Neural crest cell (in vitro differentiated cells): ENCODE measurements at regions not wholly inside any gene's neighbourhood (a gene's known extent, or its start where the extent isn't known, plus 50 kb on each side); places are given as distances from the start of the nearest gene placed in this dataset.

Experiments used
- DNase-seq: peaks from one replicate; pipeline ENCODE4 v3.0.0; 2021; ENCODE audit warnings: low read depth, mixed read lengths, low spot score
- H3K27ac Mint-ChIP-seq: one replicate; pipeline ENCODE4 v1.8.0; 2021; ENCODE audit warnings: mild to moderate bottlenecking, mixed read lengths; ENCODE audit not compliant: unreplicated experiment
- H3K27me3 Mint-ChIP-seq: 2 replicates; pipeline ENCODE4 v1.8.0; 2021; ENCODE audit warnings: low read depth, mild to moderate bottlenecking, mixed read lengths
- H3K36me3 Mint-ChIP-seq: 2 replicates; pipeline ENCODE4 v1.8.0; 2021; ENCODE audit warnings: low read depth, mild to moderate bottlenecking, mixed read lengths
- H3K4me1 Mint-ChIP-seq: 2 replicates; pipeline ENCODE4 v1.8.0; 2021; ENCODE audit warnings: mixed read lengths
- H3K4me3 Mint-ChIP-seq: one replicate; pipeline ENCODE4 v1.8.0; 2021; ENCODE audit warnings: mild to moderate bottlenecking, mixed read lengths
- H3K9me3 Mint-ChIP-seq: 2 replicates; pipeline ENCODE4 v1.8.0; 2021; ENCODE audit warnings: mixed read lengths
- TF ChIP-seq, protein P1 (sequence below): fragments of 200-600 bp; sonication (generic); conservative IDR thresholded peaks from 2 replicates; pipeline ENCODE4 v1.5.0; 2021; ENCODE audit warnings: antibody characterized with exemption, mild to moderate bottlenecking

DNA sequence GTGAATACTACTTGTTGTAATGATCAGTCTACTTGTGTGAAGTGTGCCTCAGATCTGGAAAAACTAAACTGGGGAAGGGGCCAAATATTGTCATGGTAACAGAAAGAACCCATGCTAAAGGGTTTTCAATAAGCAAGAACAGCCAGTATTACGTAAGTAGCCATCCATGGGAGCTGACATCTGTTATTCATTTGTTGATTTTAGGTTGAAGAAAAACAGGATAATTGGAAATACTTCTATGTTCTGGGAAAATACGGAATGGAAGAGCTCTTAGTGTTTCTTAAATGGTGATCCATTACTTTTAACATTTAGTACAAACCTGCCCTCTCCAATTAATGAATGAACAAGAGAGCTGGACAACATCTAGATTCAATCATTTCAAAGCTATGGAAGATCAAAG is 485.8 kb downstream of the NTRK2 start:
- Mint-ChIP-seq H3K9me3 (no peaks in the 10 kb centered on the region), H3K4me3 (no peak overlapping the region), H3K4me1 (peaks cover 5% of the 10 kb centered on the region), H3K36me3 (no peaks in the 10 kb centered on the region), H3K27ac (no peak overlapping the region), H3K27me3 (no peaks in the 10 kb centered on the region)
- DNase-seq: no peak
- TF ChIP-seq, protein P1, sequence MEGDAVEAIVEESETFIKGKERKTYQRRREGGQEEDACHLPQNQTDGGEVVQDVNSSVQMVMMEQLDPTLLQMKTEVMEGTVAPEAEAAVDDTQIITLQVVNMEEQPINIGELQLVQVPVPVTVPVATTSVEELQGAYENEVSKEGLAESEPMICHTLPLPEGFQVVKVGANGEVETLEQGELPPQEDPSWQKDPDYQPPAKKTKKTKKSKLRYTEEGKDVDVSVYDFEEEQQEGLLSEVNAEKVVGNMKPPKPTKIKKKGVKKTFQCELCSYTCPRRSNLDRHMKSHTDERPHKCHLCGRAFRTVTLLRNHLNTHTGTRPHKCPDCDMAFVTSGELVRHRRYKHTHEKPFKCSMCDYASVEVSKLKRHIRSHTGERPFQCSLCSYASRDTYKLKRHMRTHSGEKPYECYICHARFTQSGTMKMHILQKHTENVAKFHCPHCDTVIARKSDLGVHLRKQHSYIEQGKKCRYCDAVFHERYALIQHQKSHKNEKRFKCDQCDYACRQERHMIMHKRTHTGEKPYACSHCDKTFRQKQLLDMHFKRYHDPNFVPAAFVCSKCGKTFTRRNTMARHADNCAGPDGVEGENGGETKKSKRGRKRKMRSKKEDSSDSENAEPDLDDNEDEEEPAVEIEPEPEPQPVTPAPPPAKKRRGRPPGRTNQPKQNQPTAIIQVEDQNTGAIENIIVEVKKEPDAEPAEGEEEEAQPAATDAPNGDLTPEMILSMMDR: no peak

DNA sequence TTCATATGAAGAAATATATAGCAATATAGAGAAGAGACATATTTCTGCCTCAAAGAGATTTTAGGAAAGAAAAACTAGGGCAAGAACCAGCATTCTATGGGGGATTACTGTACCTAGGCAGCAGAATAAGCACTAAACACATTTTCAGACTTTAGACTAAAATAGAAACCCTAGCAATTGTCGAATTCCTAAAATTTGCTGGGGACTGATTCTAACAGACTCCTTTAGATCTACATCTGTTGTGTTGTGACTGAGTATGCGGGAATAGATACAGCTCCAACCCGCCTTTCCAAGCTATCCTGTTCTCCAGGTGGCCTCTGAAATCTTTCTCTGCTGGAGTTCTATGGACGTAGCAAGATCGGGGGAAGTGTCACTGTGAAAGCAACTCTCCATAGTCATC is 482.2 kb downstream of the NTRK2 start:
- no peaks in the 10 kb centered on the region for H3K4me1 Mint-ChIP-seq
- H3K36me3 Mint-ChIP-seq: no peaks in the 10 kb centered on the region
- peaks cover 3% of the 10 kb centered on the region for H3K9me3 Mint-ChIP-seq
- DNase-seq: no peak
- TF ChIP-seq, protein P1: no peak
- no peak overlapping the region for H3K4me3 Mint-ChIP-seq
- H3K27me3 Mint-ChIP-seq: no peaks in the 10 kb centered on the region
- no peak overlapping the region for H3K27ac Mint-ChIP-seq

DNA sequence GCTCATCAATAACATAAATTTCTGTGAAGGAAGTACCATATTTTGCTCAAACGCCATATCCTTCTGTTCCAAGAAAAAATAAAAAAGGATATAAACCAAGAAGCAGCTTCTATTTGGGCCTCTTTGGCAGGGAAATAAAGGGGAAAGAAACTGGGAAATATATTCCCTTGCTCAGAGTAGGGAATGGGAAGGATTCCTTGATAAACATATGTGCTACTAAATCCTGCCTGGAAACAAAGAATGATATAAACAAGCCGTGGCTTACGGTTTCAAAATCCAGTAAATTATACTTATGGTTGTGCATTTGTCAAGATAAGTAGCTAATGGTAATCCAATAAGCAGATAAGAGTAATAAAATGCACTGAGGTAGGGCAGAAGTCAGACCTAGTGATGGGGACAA is 481.6 kb downstream of the NTRK2 start:
- no peak for DNase-seq
- Mint-ChIP-seq H3K4me1 (no peaks in the 10 kb centered on the region), H3K27ac (no peak overlapping the region), H3K36me3 (no peaks in the 10 kb centered on the region), H3K9me3 (peaks cover 3% of the 10 kb centered on the region), H3K4me3 (no peak overlapping the region), H3K27me3 (no peaks in the 10 kb centered on the region)
- TF ChIP-seq, protein P1: no peak

DNA sequence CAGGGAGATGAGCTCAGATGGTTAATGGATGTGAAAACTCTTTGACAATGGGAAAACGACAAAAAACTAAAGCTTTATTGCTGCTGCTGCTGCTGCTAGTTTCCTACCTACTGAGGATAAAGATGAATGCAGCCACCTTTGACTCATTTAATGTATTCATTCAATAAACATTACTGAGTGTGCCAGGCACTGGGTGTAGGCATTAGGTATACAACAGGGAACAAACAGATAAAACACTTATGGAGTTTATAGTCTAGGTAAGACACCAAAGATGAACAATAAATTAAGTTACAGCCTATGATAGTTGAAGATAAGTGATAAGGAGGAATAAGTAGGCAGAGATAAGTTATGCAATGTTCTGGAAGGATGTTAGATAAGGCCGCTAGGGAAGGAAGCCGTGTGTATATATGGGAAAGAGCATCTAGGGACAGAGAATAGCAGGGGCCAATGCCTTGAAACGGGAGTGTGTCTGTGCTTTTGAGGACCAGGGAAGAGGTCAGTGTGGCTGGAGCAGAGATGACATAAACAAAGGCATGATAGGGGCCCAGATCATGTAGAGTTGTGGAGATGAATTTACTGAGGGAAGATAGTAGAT is 477.6 kb downstream of the NTRK2 start:
- Mint-ChIP-seq H3K9me3 (peaks cover 3% of the 10 kb centered on the region), H3K27ac (no peak overlapping the region), H3K27me3 (no peaks in the 10 kb centered on the region), H3K36me3 (no peaks in the 10 kb centered on the region), H3K4me1 (no peaks in the 10 kb centered on the region), H3K4me3 (no peak overlapping the region)
- TF ChIP-seq, protein P1: no peak
- DNase-seq: no peak

DNA sequence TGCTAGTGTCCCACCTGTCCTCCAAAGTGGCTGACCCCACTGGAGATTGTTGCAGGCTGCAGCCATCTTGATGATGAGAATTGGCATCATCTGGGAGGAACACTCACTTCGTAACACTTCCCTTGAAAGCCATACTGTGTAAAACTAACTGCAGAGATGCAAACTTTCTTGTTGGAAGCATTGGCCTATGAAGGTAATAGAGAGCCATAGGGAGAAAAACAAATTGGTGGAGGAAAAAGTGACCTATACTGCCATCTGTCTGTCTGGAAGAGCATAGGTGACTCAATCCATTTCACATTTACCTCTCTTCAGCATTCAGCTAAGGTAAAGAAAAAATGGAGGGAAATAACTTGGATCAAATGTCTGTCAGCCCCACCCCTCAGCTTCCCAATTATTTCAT is 473.4 kb downstream of the NTRK2 start:
- Mint-ChIP-seq H3K27me3 (no peaks in the 10 kb centered on the region), H3K4me3 (no peak overlapping the region), H3K36me3 (no peaks in the 10 kb centered on the region), H3K27ac (no peak overlapping the region), H3K9me3 (peaks cover 3% of the 10 kb centered on the region), H3K4me1 (no peaks in the 10 kb centered on the region)
- TF ChIP-seq, protein P1: peak; percentile 69
- DNase-seq: no peak
